HepG2 (cell line): ENCODE measurements at regions not wholly inside any gene's neighbourhood (a gene's known extent, or its start where the extent isn't known, plus 50 kb on each side); places are given as distances from the start of the nearest gene placed in this dataset.

Experiments
- ATAC-seq: fragments of 200-7000 bp; cut with Tn5 transposase; 3 replicates; pipeline ENCODE4 v1.9.1; 2020; ENCODE audit warnings: mild to moderate bottlenecking, moderate library complexity
- BruUV-seq: library from RNA; stranded (reverse); fragments of 400-500 nt; replicated peaks from 2 replicates; lab custom pipeline; 2021; lab: Mats Ljungman, UMichigan
- CTCF ChIA-PET: fragments of 300-600 bp; formaldehyde crosslinking; extraction: SDS; loops from one replicate; lab custom pipeline; 2021; ENCODE audit warnings: low total read pairs, inconsistent platforms, low intra/inter-chr PET ratio; lab: Yijun Ruan, JAX
- POLR2A ChIA-PET: fragments of 350-600 bp; sonication (Branson Sonifier 250); formaldehyde crosslinking; loops from one replicate; lab custom pipeline; 2020; ENCODE audit warnings: antibody characterized with exemption, inconsistent platforms; lab: Yijun Ruan, JAX
- DNase-seq: peaks from one replicate; pipeline ENCODE4 v3.0.0-alpha.2; 2015; ENCODE audit warnings: low spot score
- FAIRE-seq: peaks from 3 replicates; lab custom pipeline; 2011; peaks lifted over from hg19 to GRCh38; lab: Jason Lieb, UNC
- H2AFZ ChIP-seq: one replicate; pipeline ENCODE4 v1.6.1; 2011; ENCODE audit warnings: low read length, inconsistent platforms
- H3K27ac ChIP-seq: fragments of 300-600 bp; 3 replicates; pipeline ENCODE4 v1.8.0; 2011; ENCODE audit warnings: mixed run types, mild to moderate bottlenecking, mixed read lengths, low read length, inconsistent platforms; ENCODE audit not compliant: insufficient read depth; ENCODE audit errors: extremely low read length
- H3K27me3 ChIP-seq, 2 experiments: fragments of 200-600 bp in 1 of 2; 2 replicates in 1 of 2; 3 replicates in 1 of 2; pipeline versions ENCODE4 v1.6.0 to v1.8.0; 2011; ENCODE audit warnings: low read length in 2 of 2, mild to moderate bottlenecking in 2 of 2, moderate library complexity in 2 of 2, inconsistent platforms in 1 of 2; ENCODE audit not compliant: insufficient read depth in 2 of 2, control insufficient read depth in 1 of 2
- H3K36me3 ChIP-seq, 2 experiments: fragments of 200-600 bp in 1 of 2; replicated peaks in 1 of 2; 2 replicates in 1 of 2; 3 replicates in 1 of 2; pipeline versions ENCODE4 v1.5.1 to v1.8.0; 2011; ENCODE audit warnings: low read length in 2 of 2, inconsistent platforms in 1 of 2; ENCODE audit not compliant: insufficient read depth in 2 of 2, control insufficient read depth in 1 of 2
- H3K4me1 ChIP-seq: 2 replicates; pipeline ENCODE4 v1.5.1; 2012; ENCODE audit warnings: low read length, inconsistent platforms; ENCODE audit not compliant: insufficient read depth
- H3K4me2 ChIP-seq: 2 replicates; pipeline ENCODE4 v1.6.0; 2011; ENCODE audit warnings: low read depth, low read length, inconsistent platforms
- H3K4me3 ChIP-seq, 3 experiments: fragments of 200-600 bp in 1 of 3; sonication (generic), shearing (Covaris generic) in 1 of 3; replicated peaks in 1 of 3; 2 replicates each; pipeline ENCODE4 v1.5.1; 2011 to 2016; ENCODE audit warnings: low read length in 3 of 3, inconsistent platforms in 2 of 3, low read depth in 2 of 3, mild to moderate bottlenecking in 2 of 3, control low read depth in 1 of 3, mixed read lengths in 1 of 3; ENCODE audit not compliant: insufficient read depth in 1 of 3
- H3K79me2 ChIP-seq: one replicate; pipeline ENCODE4 v1.6.1; 2011; ENCODE audit warnings: low read length, inconsistent platforms; ENCODE audit not compliant: insufficient read depth
- H3K9ac ChIP-seq: 2 replicates; pipeline ENCODE4 v1.6.0; 2011; ENCODE audit warnings: mild to moderate bottlenecking, low read depth, low read length, inconsistent platforms; ENCODE audit not compliant: insufficient read depth
- H3K9me3 ChIP-seq: 2 replicates; pipeline ENCODE4 v1.5.1; 2012; ENCODE audit warnings: mild to moderate bottlenecking, low read length
- H4K20me1 ChIP-seq: 2 replicates; pipeline ENCODE4 v1.6.0; 2011; ENCODE audit warnings: inconsistent platforms, mild to moderate bottlenecking, low read length, moderate library complexity; ENCODE audit not compliant: insufficient read depth
- BRD4 ChIP-seq: sonication (generic); formaldehyde crosslinking; IDR thresholded peaks from 2 replicates; pipeline ENCODE4 v1.4.0; 2020; ENCODE audit warnings: missing genetic modification reagents
- CBFB ChIP-seq: sonication (generic); formaldehyde crosslinking; IDR thresholded peaks from 2 replicates; pipeline ENCODE4 v1.4.0; 2020; ENCODE audit warnings: missing genetic modification reagents
- FLYWCH1 ChIP-seq: sonication (generic); formaldehyde crosslinking; IDR thresholded peaks from 2 replicates; pipeline ENCODE4 v1.8.1; 2023; ENCODE audit warnings: mild to moderate bottlenecking, missing genetic modification reagents
- FOXC1 ChIP-seq: sonication (generic); formaldehyde crosslinking; IDR thresholded peaks from 2 replicates; pipeline ENCODE4 v1.8.0; 2022; ENCODE audit warnings: mild to moderate bottlenecking, missing genetic modification reagents, borderline replicate concordance
- KMT2B ChIP-seq: IDR thresholded peaks from 2 replicates; pipeline ENCODE4 v1.6.1; 2016; ENCODE audit warnings: missing genetic modification reagents, missing compliant biosample characterization
- MAFF ChIP-seq: IDR thresholded peaks from 2 replicates; pipeline ENCODE4 v1.6.1; 2011; ENCODE audit warnings: low read depth, low read length, improper control_type of control experiment
- MAFK ChIP-seq, 2 experiments: IDR thresholded peaks in 1 of 2; conservative IDR thresholded peaks in 1 of 2; 2 replicates each; pipeline ENCODE4 v1.6.1; 2011; ENCODE audit warnings: improper control_type of control experiment in 2 of 2, low read length in 2 of 2
- MIER3 ChIP-seq: IDR thresholded peaks from 2 replicates; pipeline ENCODE4 v1.6.1; 2016; ENCODE audit warnings: missing compliant biosample characterization, borderline replicate concordance
- NR1H2 ChIP-seq: sonication (generic); formaldehyde crosslinking; IDR thresholded peaks from 2 replicates; pipeline ENCODE4 v1.8.1; 2022; ENCODE audit warnings: low read depth, missing genetic modification reagents, borderline replicate concordance
- SIX4 ChIP-seq: sonication (generic); formaldehyde crosslinking; IDR thresholded peaks from 2 replicates; pipeline ENCODE4 v1.4.0; 2020; ENCODE audit warnings: missing genetic modification reagents
- TEAD2 ChIP-seq: sonication (generic); formaldehyde crosslinking; IDR thresholded peaks from 2 replicates; pipeline ENCODE4 v1.9.0; 2021; ENCODE audit warnings: missing genetic modification reagents
- ZC3H4 ChIP-seq: sonication (generic); formaldehyde crosslinking; IDR thresholded peaks from 2 replicates; pipeline ENCODE4 v1.4.0; 2020; ENCODE audit warnings: missing genetic modification reagents, borderline replicate concordance
- ZNF263 ChIP-seq: sonication (generic); formaldehyde crosslinking; IDR thresholded peaks from 2 replicates; pipeline ENCODE4 v1.4.0; 2020; ENCODE audit warnings: missing genetic modification reagents
- ZNF564 ChIP-seq: sonication (generic); formaldehyde crosslinking; IDR thresholded peaks from 2 replicates; pipeline ENCODE4 v1.8.1; 2023; ENCODE audit warnings: mild to moderate bottlenecking, missing genetic modification reagents
- ZNF574 ChIP-seq: sonication (generic); formaldehyde crosslinking; IDR thresholded peaks from 2 replicates; pipeline ENCODE4 v1.4.0; 2020; ENCODE audit warnings: missing genetic modification reagents
- ZNF614 ChIP-seq: IDR thresholded peaks from 2 replicates; pipeline ENCODE4 v1.6.1; 2018; ENCODE audit warnings: missing biosample characterization, missing genetic modification reagents, inconsistent platforms, borderline replicate concordance
- ZNF83 ChIP-seq: sonication (generic); formaldehyde crosslinking; IDR thresholded peaks from 2 replicates; pipeline ENCODE4 v1.4.0; 2020; ENCODE audit warnings: missing genetic modification reagents, mild to moderate bottlenecking, borderline replicate concordance
- WGBS: methylation state at CpG from one replicate; pipeline ENCODE4 v1.1.6; 2017; ENCODE audit warnings: low lambda C conversion rate; 5-methylcytosine and 5-hydroxymethylcytosine counted together
- in situ Hi-C: cut with HindIII; loops from 2 replicates; pipeline ENCODE4 v1.10.0; 2017; ENCODE audit warnings: low pct_unique_long_range_greater_than_20kb; ENCODE audit not compliant: extremely low pct_ligation_motif_present
- intact Hi-C: fragments of 100-400 bp; cut with micrococcal nuclease; formaldehyde crosslinking; loops from one replicate; pipeline ENCODE4 v1.10.0; 2022; ENCODE audit not compliant: unreplicated experiment
- TF ChIP-seq, protein P1 (sequence below): sonication (generic); formaldehyde crosslinking; IDR thresholded peaks from 2 replicates; pipeline ENCODE4 v1.4.0; 2020; ENCODE audit warnings: missing genetic modification reagents

GRCh38 chr10:9602998-9603397, 1414.7 kb upstream of the CELF2 start:
- WGBS, result 12% methylated on average over 9 of the region's 9 CpGs
- no peaks in the 10 kb centered on the region for H3K79me2 ChIP-seq
- no TSS peak for BruUV-seq
- DNase-seq, result no peak
- FAIRE-seq, result no peak
- intact Hi-C loops, result no loop called here
- no peaks in the 10 kb centered on the region for H3K36me3 ChIP-seq
- H3K4me1 ChIP-seq, result no peaks in the 10 kb centered on the region
- peaks cover 79% of the 10 kb centered on the region for H3K9me3 ChIP-seq
- no peak for ATAC-seq
- TF ChIP-seq ZNF564 (CRISPR knock-in tag), result no peak
- no peak for TF ChIP-seq FOXC1 (CRISPR knock-in tag)
- TF ChIP-seq, protein P1, sequence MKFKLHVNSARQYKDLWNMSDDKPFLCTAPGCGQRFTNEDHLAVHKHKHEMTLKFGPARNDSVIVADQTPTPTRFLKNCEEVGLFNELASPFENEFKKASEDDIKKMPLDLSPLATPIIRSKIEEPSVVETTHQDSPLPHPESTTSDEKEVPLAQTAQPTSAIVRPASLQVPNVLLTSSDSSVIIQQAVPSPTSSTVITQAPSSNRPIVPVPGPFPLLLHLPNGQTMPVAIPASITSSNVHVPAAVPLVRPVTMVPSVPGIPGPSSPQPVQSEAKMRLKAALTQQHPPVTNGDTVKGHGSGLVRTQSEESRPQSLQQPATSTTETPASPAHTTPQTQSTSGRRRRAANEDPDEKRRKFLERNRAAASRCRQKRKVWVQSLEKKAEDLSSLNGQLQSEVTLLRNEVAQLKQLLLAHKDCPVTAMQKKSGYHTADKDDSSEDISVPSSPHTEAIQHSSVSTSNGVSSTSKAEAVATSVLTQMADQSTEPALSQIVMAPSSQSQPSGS, result no peak
- no peak for TF ChIP-seq TEAD2 (CRISPR knock-in tag)
- TF ChIP-seq ZNF614, result no peak
- no peak for TF ChIP-seq ZC3H4 (CRISPR knock-in tag)
- no peak for TF ChIP-seq MIER3 (CRISPR knock-in tag)
- TF ChIP-seq CBFB (CRISPR knock-in tag), result no peak
- TF ChIP-seq, all 625 proteins: peak for 0
- CTCF ChIA-PET, result no interaction called here
- H4K20me1 ChIP-seq, result no peaks in the 10 kb centered on the region
- no peak overlapping the region for H3K4me3 ChIP-seq
- no peak overlapping the region for H3K9ac ChIP-seq
- H3K27ac ChIP-seq, result no peak overlapping the region
- no peaks in the 10 kb centered on the region for H3K27me3 ChIP-seq
- POLR2A ChIA-PET, result no interaction called here
- in situ Hi-C loops, result no loop called here
- H2AFZ ChIP-seq, result no peak overlapping the region
- H3K4me2 ChIP-seq, result no peak overlapping the region

- Histone ChIP-seq H4K20me1 (no peaks in the 10 kb centered on the region), H3K4me2 (no peak overlapping the region), H3K9me3 (peaks cover 76% of the 10 kb centered on the region), H2AFZ (no peak overlapping the region), H3K27me3 (no peaks in the 10 kb centered on the region), H3K4me3 (no peak overlapping the region), H3K4me1 (no peaks in the 10 kb centered on the region), H3K36me3 (no peaks in the 10 kb centered on the region), H3K27ac (no peak overlapping the region), H3K9ac (no peak overlapping the region), H3K79me2 (no peaks in the 10 kb centered on the region)
- FAIRE-seq (no peak), DNase-seq (no peak), ATAC-seq (no peak)
- POLR2A ChIA-PET, result no interaction called here
- intact Hi-C loops (no loop called here), in situ Hi-C loops (no loop called here)
- WGBS, result 11% methylated on average over 2 of the region's 2 CpGs
- CTCF ChIA-PET, result no interaction called here
- no TSS peak for BruUV-seq
- TF ChIP-seq MAFF, result peak; percentile 41; the same call in 1 of the 2 replicates
- TF ChIP-seq NR1H2 (CRISPR knock-in tag), result no peak
- TF ChIP-seq BRD4, result no peak
- TF ChIP-seq MAFK (conservative IDR thresholded peaks at IDR 0.05 in 1 of 2, IDR thresholded peaks at IDR 0.05 in 1 of 2; ENCODE audit: low read length in 2 of 2), result peak; percentile 14 to 58; a peak in 3 of 4 replicates
- no peak for TF ChIP-seq ZNF574 (CRISPR knock-in tag)
- no peak for TF ChIP-seq SIX4 (CRISPR knock-in tag)
- no peak for TF ChIP-seq ZNF83 (CRISPR knock-in tag)
- no peak for TF ChIP-seq FLYWCH1 (CRISPR knock-in tag)
- no peak for TF ChIP-seq KMT2B
- TF ChIP-seq ZNF263, result no peak
These were observed 1413.7 kb upstream of the CELF2 start for GRCh38 chr10:9603972-9604371.
